Mesothelial cell of epicardium (in vitro differentiated cells): ENCODE measurements at regions not wholly inside any gene's neighbourhood (a gene's known extent, or its start where the extent isn't known, plus 50 kb on each side); places are given as distances from the start of the nearest gene placed in this dataset.

Source experiments
- DNase-seq, 2 experiments: peaks; one replicate each; pipeline ENCODE4 v3.0.0; 2021; ENCODE audit warnings: low spot score in 2 of 2; ENCODE audit not compliant: unreplicated experiment in 2 of 2
- H3K27ac Mint-ChIP-seq: 2 replicates; pipeline ENCODE4 v1.8.0; 2021; ENCODE audit warnings: mixed read lengths
- H3K27me3 Mint-ChIP-seq: 2 replicates; pipeline ENCODE4 v1.8.0; 2021; ENCODE audit warnings: low read depth, mixed read lengths
- H3K36me3 Mint-ChIP-seq: 2 replicates; pipeline ENCODE4 v1.8.0; 2021; ENCODE audit warnings: mixed read lengths
- H3K4me1 Mint-ChIP-seq: 2 replicates; pipeline ENCODE4 v1.8.0; 2021; ENCODE audit warnings: mixed read lengths
- H3K4me3 Mint-ChIP-seq: 2 replicates; pipeline ENCODE4 v1.8.0; 2021; ENCODE audit warnings: mild to moderate bottlenecking, moderate library complexity, mixed read lengths
- H3K9me3 Mint-ChIP-seq: 2 replicates; pipeline ENCODE4 v1.8.0; 2021; ENCODE audit warnings: mixed read lengths
- CTCF ChIP-seq: fragments of 200-600 bp; sonication (generic); IDR thresholded peaks from one replicate; pipeline ENCODE4 v1.5.0; 2021; ENCODE audit warnings: antibody characterized with exemption; ENCODE audit not compliant: unreplicated experiment

- Mint-ChIP-seq H3K36me3 (peaks cover 1% of the 10 kb centered on the region), H3K9me3 (peaks cover 63% of the 10 kb centered on the region), H3K27me3 (peaks cover 3% of the 10 kb centered on the region), H3K4me3 (no peak overlapping the region), H3K4me1 (no peaks in the 10 kb centered on the region), H3K27ac (no peak overlapping the region)
- no peak for DNase-seq
- no peak for TF ChIP-seq CTCF
These were observed 61.6 kb upstream of the TACR1 start for GRCh38 chr2:75260946-75261345.

GRCh38 chr2:75258620-75259019 is 59.3 kb upstream of the TACR1 start:
- TF ChIP-seq CTCF, result no peak
- no peak overlapping the region for H3K27ac Mint-ChIP-seq
- no peak for DNase-seq
- no peaks in the 10 kb centered on the region for H3K27me3 Mint-ChIP-seq
- no peak overlapping the region for H3K4me3 Mint-ChIP-seq
- H3K9me3 Mint-ChIP-seq, result peaks cover 44% of the 10 kb centered on the region
- H3K4me1 Mint-ChIP-seq, result no peaks in the 10 kb centered on the region
- H3K36me3 Mint-ChIP-seq, result no peaks in the 10 kb centered on the region

GRCh38 chr2:75256485-75256884 is 57.2 kb upstream of the TACR1 start:
- Mint-ChIP-seq H3K27ac (no peak overlapping the region), H3K4me3 (no peak overlapping the region), H3K9me3 (peaks cover 39% of the 10 kb centered on the region), H3K36me3 (no peaks in the 10 kb centered on the region), H3K4me1 (no peaks in the 10 kb centered on the region), H3K27me3 (no peaks in the 10 kb centered on the region)
- no peak for DNase-seq
- no peak for TF ChIP-seq CTCF

GRCh38 chr2:75253526-75253925 is 54.2 kb upstream of the TACR1 start:
- H3K27me3 Mint-ChIP-seq, result no peaks in the 10 kb centered on the region

GRCh38 chr2:75251896-75252295 is 52.6 kb upstream of the TACR1 start:
- TF ChIP-seq CTCF, result no peak
- Mint-ChIP-seq H3K4me3 (no peak overlapping the region), H3K4me1 (no peaks in the 10 kb centered on the region), H3K36me3 (peaks cover 2% of the 10 kb centered on the region), H3K9me3 (peaks cover 32% of the 10 kb centered on the region), H3K27me3 (no peaks in the 10 kb centered on the region), H3K27ac (no peak overlapping the region)
- DNase-seq, result no peak

More at GRCh38 chr2:75253526-75253925, 54.2 kb upstream of the TACR1 start:
- H3K36me3 Mint-ChIP-seq, result peaks cover 2% of the 10 kb centered on the region
- H3K9me3 Mint-ChIP-seq, result peaks cover 42% of the 10 kb centered on the region
- no peak overlapping the region for H3K4me3 Mint-ChIP-seq
- TF ChIP-seq CTCF, result no peak
- no peaks in the 10 kb centered on the region for H3K4me1 Mint-ChIP-seq
- DNase-seq, result no peak
- no peak overlapping the region for H3K27ac Mint-ChIP-seq
